ENCODE measurements at regions not wholly inside any gene's neighbourhood (a gene's known extent, or its start where the extent isn't known, plus 50 kb on each side); places are given as distances from the start of the nearest gene placed in this dataset.

- H3K27ac ChIP-seq (ENCODE audit: low read length), result no peak overlapping the region
- no peak overlapping the region for H3K9ac ChIP-seq (ENCODE audit: low read depth, low read length)
- H3K4me1 ChIP-seq (ENCODE audit: insufficient read depth, low read length), result no peaks in the 10 kb centered on the region
- no peaks in the 10 kb centered on the region for H3K9me3 ChIP-seq (ENCODE audit: insufficient read depth, low read depth, low read length)
- H3K4me3 ChIP-seq (ENCODE audit: low read length), result no peak overlapping the region
- H3K27me3 ChIP-seq (ENCODE audit: insufficient read depth, low read length), result no peaks in the 10 kb centered on the region
- H3K36me3 ChIP-seq (ENCODE audit: insufficient read depth, low read depth, low read length), result no peaks in the 10 kb centered on the region
These were observed 646.1 kb downstream of the CDH11 start for GRCh38 chr16:64475627-64476351.

GRCh38 chr16:64470916-64471315 is 650.9 kb downstream of the CDH11 start:
- H3K4me1 ChIP-seq (ENCODE audit: insufficient read depth, low read length), result no peaks in the 10 kb centered on the region
- H3K9me3 ChIP-seq (ENCODE audit: insufficient read depth, low read depth, low read length), result peaks cover 4% of the 10 kb centered on the region; the same call in 1 of the 2 replicates
- H3K27me3 ChIP-seq (ENCODE audit: insufficient read depth, low read length), result no peaks in the 10 kb centered on the region
- no peak overlapping the region for H3K4me3 ChIP-seq (ENCODE audit: low read length)
- no peak overlapping the region for H3K9ac ChIP-seq (ENCODE audit: low read depth, low read length)
- H3K27ac ChIP-seq (ENCODE audit: low read length), result no peak overlapping the region
- no peaks in the 10 kb centered on the region for H3K36me3 ChIP-seq (ENCODE audit: insufficient read depth, low read depth, low read length)

- H3K4me1 ChIP-seq (ENCODE audit: insufficient read depth, low read length), result no peaks in the 10 kb centered on the region
- peaks cover 4% of the 10 kb centered on the region; the same call in 1 of the 2 replicates for H3K9me3 ChIP-seq (ENCODE audit: insufficient read depth, low read depth, low read length)
- H3K36me3 ChIP-seq (ENCODE audit: insufficient read depth, low read depth, low read length), result no peaks in the 10 kb centered on the region
- H3K4me3 ChIP-seq (ENCODE audit: low read length), result no peak overlapping the region
- no peak overlapping the region for H3K27ac ChIP-seq (ENCODE audit: low read length)
- no peaks in the 10 kb centered on the region for H3K27me3 ChIP-seq (ENCODE audit: insufficient read depth, low read length)
- no peak overlapping the region for H3K9ac ChIP-seq (ENCODE audit: low read depth, low read length)
These were observed 651.8 kb downstream of the CDH11 start for GRCh38 chr16:64469906-64470702.

- H3K9me3 ChIP-seq (ENCODE audit: insufficient read depth, low read depth, low read length), result peaks cover 4% of the 10 kb centered on the region; the same call in 1 of the 2 replicates
- H3K4me1 ChIP-seq (ENCODE audit: insufficient read depth, low read length), result no peaks in the 10 kb centered on the region
- no peaks in the 10 kb centered on the region for H3K27me3 ChIP-seq (ENCODE audit: insufficient read depth, low read length)
- H3K36me3 ChIP-seq (ENCODE audit: insufficient read depth, low read depth, low read length), result no peaks in the 10 kb centered on the region
- no peak overlapping the region for H3K4me3 ChIP-seq (ENCODE audit: low read length)
- H3K27ac ChIP-seq (ENCODE audit: low read length), result no peak overlapping the region
- no peak overlapping the region for H3K9ac ChIP-seq (ENCODE audit: low read depth, low read length)
These were observed 652.5 kb downstream of the CDH11 start for GRCh38 chr16:64469351-64469750.

GRCh38 chr16:64468515-64469090 is 653.3 kb downstream of the CDH11 start:
- Histone ChIP-seq H3K9me3 (ENCODE audit: insufficient read depth, low read depth, low read length) (peaks cover 4% of the 10 kb centered on the region; the same call in 1 of the 2 replicates), H3K4me1 (ENCODE audit: insufficient read depth, low read length) (no peaks in the 10 kb centered on the region), H3K27me3 (ENCODE audit: insufficient read depth, low read length) (no peaks in the 10 kb centered on the region), H3K4me3 (ENCODE audit: low read length) (no peak overlapping the region), H3K27ac (ENCODE audit: low read length) (no peak overlapping the region), H3K9ac (ENCODE audit: low read depth, low read length) (no peak overlapping the region), H3K36me3 (ENCODE audit: insufficient read depth, low read depth, low read length) (no peaks in the 10 kb centered on the region)

- no peak overlapping the region for H3K9ac ChIP-seq (ENCODE audit: low read depth, low read length)
- H3K27me3 ChIP-seq (ENCODE audit: insufficient read depth, low read length), result no peaks in the 10 kb centered on the region
- no peaks in the 10 kb centered on the region for H3K36me3 ChIP-seq (ENCODE audit: insufficient read depth, low read depth, low read length)
- H3K4me3 ChIP-seq (ENCODE audit: low read length), result no peak overlapping the region
- no peaks in the 10 kb centered on the region for H3K9me3 ChIP-seq (ENCODE audit: insufficient read depth, low read depth, low read length)
- H3K27ac ChIP-seq (ENCODE audit: low read length), result no peak overlapping the region
- H3K4me1 ChIP-seq (ENCODE audit: insufficient read depth, low read length), result no peaks in the 10 kb centered on the region
These were observed 662.0 kb downstream of the CDH11 start for GRCh38 chr16:64459821-64460220.

- Histone ChIP-seq H3K4me1 (ENCODE audit: insufficient read depth, low read length) (no peaks in the 10 kb centered on the region), H3K9ac (ENCODE audit: low read depth, low read length) (no peak overlapping the region), H3K4me3 (ENCODE audit: low read length) (no peak overlapping the region), H3K9me3 (ENCODE audit: insufficient read depth, low read depth, low read length) (no peaks in the 10 kb centered on the region), H3K36me3 (ENCODE audit: insufficient read depth, low read depth, low read length) (no peaks in the 10 kb centered on the region), H3K27ac (ENCODE audit: low read length) (no peak overlapping the region), H3K27me3 (ENCODE audit: insufficient read depth, low read length) (no peaks in the 10 kb centered on the region)
These were observed 662.5 kb downstream of the CDH11 start for GRCh38 chr16:64459402-64459801.

- Histone ChIP-seq H3K4me1 (ENCODE audit: insufficient read depth, low read length) (no peaks in the 10 kb centered on the region), H3K4me3 (ENCODE audit: low read length) (0 out of 2 replicates have a peak overlapping the region, but pooled peaks have one; percentile 4), H3K9me3 (ENCODE audit: insufficient read depth, low read depth, low read length) (no peaks in the 10 kb centered on the region), H3K27ac (ENCODE audit: low read length) (no peak overlapping the region), H3K27me3 (ENCODE audit: insufficient read depth, low read length) (no peaks in the 10 kb centered on the region), H3K36me3 (ENCODE audit: insufficient read depth, low read depth, low read length) (no peaks in the 10 kb centered on the region), H3K9ac (ENCODE audit: low read depth, low read length) (no peak overlapping the region)
These were observed 666.6 kb downstream of the CDH11 start for GRCh38 chr16:64455275-64455674.

- Histone ChIP-seq H3K4me3 (ENCODE audit: low read length) (no peak overlapping the region), H3K27ac (ENCODE audit: low read length) (no peak overlapping the region), H3K36me3 (ENCODE audit: insufficient read depth, low read depth, low read length) (no peaks in the 10 kb centered on the region), H3K9me3 (ENCODE audit: insufficient read depth, low read depth, low read length) (no peaks in the 10 kb centered on the region), H3K27me3 (ENCODE audit: insufficient read depth, low read length) (no peaks in the 10 kb centered on the region), H3K4me1 (ENCODE audit: insufficient read depth, low read length) (peaks cover 5% of the 10 kb centered on the region; the same call in 1 of the 2 replicates), H3K9ac (ENCODE audit: low read depth, low read length) (no peak overlapping the region)
These were observed 668.2 kb downstream of the CDH11 start for GRCh38 chr16:64453646-64454045.

GRCh38 chr16:64452446-64452845 is 669.4 kb downstream of the CDH11 start:
- no peaks in the 10 kb centered on the region for H3K27me3 ChIP-seq (ENCODE audit: insufficient read depth, low read length)

GRCh38 chr16:64450177-64450576 is 671.7 kb downstream of the CDH11 start:
- Histone ChIP-seq H3K9me3 (ENCODE audit: insufficient read depth, low read depth, low read length) (no peaks in the 10 kb centered on the region), H3K4me1 (ENCODE audit: insufficient read depth, low read length) (peaks cover 16% of the 10 kb centered on the region; the same call in 1 of the 2 replicates), H3K27me3 (ENCODE audit: insufficient read depth, low read length) (no peaks in the 10 kb centered on the region), H3K36me3 (ENCODE audit: insufficient read depth, low read depth, low read length) (no peaks in the 10 kb centered on the region), H3K4me3 (ENCODE audit: low read length) (no peak overlapping the region), H3K27ac (ENCODE audit: low read length) (no peak overlapping the region), H3K9ac (ENCODE audit: low read depth, low read length) (no peak overlapping the region)

More at GRCh38 chr16:64452446-64452845, 669.4 kb downstream of the CDH11 start:
- Histone ChIP-seq H3K27ac (ENCODE audit: low read length) (no peak overlapping the region), H3K36me3 (ENCODE audit: insufficient read depth, low read depth, low read length) (no peaks in the 10 kb centered on the region), H3K9me3 (ENCODE audit: insufficient read depth, low read depth, low read length) (no peaks in the 10 kb centered on the region), H3K9ac (ENCODE audit: low read depth, low read length) (no peak overlapping the region), H3K4me3 (ENCODE audit: low read length) (no peak overlapping the region), H3K4me1 (ENCODE audit: insufficient read depth, low read length) (peaks cover 5% of the 10 kb centered on the region; the same call in 1 of the 2 replicates)

Data from iPS-20b (cell line).